ENCODE measurements at regions not wholly inside any gene's neighbourhood (a gene's known extent, or its start where the extent isn't known, plus 50 kb on each side); places are given as distances from the start of the nearest gene placed in this dataset.

DNA sequence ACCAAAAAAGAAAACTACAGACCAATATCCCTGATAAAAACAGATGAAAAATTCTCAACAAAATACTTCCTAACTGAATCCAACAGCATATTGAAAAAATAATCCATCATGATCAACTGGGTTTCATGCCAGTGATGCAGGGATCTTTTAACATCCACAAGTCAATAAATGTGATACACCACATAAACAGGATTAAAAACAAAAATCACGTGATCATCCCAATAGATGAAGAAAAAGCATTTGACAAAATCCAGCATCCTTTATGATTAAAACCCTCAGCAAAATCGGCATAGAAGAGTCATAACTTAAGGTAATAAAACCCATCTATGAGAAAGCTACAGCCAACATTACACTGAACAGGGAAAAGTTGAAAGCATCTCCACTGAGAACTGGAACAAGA is 107.5 kb downstream of the DCLK3 start:
- TF ChIP-seq, protein P1, sequence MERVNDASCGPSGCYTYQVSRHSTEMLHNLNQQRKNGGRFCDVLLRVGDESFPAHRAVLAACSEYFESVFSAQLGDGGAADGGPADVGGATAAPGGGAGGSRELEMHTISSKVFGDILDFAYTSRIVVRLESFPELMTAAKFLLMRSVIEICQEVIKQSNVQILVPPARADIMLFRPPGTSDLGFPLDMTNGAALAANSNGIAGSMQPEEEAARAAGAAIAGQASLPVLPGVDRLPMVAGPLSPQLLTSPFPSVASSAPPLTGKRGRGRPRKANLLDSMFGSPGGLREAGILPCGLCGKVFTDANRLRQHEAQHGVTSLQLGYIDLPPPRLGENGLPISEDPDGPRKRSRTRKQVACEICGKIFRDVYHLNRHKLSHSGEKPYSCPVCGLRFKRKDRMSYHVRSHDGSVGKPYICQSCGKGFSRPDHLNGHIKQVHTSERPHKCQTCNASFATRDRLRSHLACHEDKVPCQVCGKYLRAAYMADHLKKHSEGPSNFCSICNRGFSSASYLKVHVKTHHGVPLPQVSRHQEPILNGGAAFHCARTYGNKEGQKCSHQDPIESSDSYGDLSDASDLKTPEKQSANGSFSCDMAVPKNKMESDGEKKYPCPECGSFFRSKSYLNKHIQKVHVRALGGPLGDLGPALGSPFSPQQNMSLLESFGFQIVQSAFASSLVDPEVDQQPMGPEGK (CRISPR knock-in tag; IDR thresholded peaks at IDR 0.05; ENCODE audit: borderline replicate concordance), result no peak
- no peak for TF ChIP-seq ZNF70 (CRISPR knock-in tag; IDR thresholded peaks at IDR 0.05)
- TF ChIP-seq, protein P2, sequence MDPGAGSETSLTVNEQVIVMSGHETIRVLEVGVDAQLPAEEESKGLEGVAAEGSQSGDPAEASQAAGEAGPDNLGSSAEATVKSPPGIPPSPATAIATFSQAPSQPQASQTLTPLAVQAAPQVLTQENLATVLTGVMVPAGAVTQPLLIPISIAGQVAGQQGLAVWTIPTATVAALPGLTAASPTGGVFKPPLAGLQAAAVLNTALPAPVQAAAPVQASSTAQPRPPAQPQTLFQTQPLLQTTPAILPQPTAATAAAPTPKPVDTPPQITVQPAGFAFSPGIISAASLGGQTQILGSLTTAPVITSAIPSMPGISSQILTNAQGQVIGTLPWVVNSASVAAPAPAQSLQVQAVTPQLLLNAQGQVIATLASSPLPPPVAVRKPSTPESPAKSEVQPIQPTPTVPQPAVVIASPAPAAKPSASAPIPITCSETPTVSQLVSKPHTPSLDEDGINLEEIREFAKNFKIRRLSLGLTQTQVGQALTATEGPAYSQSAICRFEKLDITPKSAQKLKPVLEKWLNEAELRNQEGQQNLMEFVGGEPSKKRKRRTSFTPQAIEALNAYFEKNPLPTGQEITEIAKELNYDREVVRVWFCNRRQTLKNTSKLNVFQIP (CRISPR knock-in tag; IDR thresholded peaks at IDR 0.05; ENCODE audit: borderline replicate concordance, low read depth), result no peak
- no peak for TF ChIP-seq ZNF565 (CRISPR knock-in tag; conservative IDR thresholded peaks at IDR 0.05; ENCODE audit: low read depth)
- TF ChIP-seq ZFP3 (CRISPR knock-in tag; IDR thresholded peaks at IDR 0.05), result no peak
- no peak for TF ChIP-seq GLIS3 (CRISPR knock-in tag; IDR thresholded peaks at IDR 0.05)
- TF ChIP-seq ARNTL (CRISPR knock-in tag; IDR thresholded peaks at IDR 0.05; ENCODE audit: borderline replicate concordance, low read depth), result no peak
- no peak for TF ChIP-seq OSR1 (CRISPR knock-in tag; IDR thresholded peaks at IDR 0.05)
- no peak for TF ChIP-seq ZFP30 (CRISPR knock-in tag; IDR thresholded peaks at IDR 0.05)
- no peak for TF ChIP-seq PPARA (CRISPR knock-in tag; IDR thresholded peaks at IDR 0.05; ENCODE audit: borderline replicate concordance)
- TF ChIP-seq TCF4 (CRISPR knock-in tag; IDR thresholded peaks at IDR 0.05; ENCODE audit: borderline replicate concordance), result no peak
- TF ChIP-seq RARB (CRISPR knock-in tag; IDR thresholded peaks at IDR 0.05), result no peak
- TF ChIP-seq, protein P3, sequence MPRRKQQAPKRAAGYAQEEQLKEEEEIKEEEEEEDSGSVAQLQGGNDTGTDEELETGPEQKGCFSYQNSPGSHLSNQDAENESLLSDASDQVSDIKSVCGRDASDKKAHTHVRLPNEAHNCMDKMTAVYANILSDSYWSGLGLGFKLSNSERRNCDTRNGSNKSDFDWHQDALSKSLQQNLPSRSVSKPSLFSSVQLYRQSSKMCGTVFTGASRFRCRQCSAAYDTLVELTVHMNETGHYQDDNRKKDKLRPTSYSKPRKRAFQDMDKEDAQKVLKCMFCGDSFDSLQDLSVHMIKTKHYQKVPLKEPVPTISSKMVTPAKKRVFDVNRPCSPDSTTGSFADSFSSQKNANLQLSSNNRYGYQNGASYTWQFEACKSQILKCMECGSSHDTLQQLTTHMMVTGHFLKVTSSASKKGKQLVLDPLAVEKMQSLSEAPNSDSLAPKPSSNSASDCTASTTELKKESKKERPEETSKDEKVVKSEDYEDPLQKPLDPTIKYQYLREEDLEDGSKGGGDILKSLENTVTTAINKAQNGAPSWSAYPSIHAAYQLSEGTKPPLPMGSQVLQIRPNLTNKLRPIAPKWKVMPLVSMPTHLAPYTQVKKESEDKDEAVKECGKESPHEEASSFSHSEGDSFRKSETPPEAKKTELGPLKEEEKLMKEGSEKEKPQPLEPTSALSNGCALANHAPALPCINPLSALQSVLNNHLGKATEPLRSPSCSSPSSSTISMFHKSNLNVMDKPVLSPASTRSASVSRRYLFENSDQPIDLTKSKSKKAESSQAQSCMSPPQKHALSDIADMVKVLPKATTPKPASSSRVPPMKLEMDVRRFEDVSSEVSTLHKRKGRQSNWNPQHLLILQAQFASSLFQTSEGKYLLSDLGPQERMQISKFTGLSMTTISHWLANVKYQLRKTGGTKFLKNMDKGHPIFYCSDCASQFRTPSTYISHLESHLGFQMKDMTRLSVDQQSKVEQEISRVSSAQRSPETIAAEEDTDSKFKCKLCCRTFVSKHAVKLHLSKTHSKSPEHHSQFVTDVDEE (CRISPR knock-in tag; IDR thresholded peaks at IDR 0.05), result no peak
- no peak for TF ChIP-seq ZC3H10 (CRISPR knock-in tag; IDR thresholded peaks at IDR 0.05)

Measured in SK-N-SH treated with all-trans-retinoic acid at 6 μM for 48 hours (cell line).